HG03460 (cell line): ENCODE measurements at regions not wholly inside any gene's neighbourhood (a gene's known extent, or its start where the extent isn't known, plus 50 kb on each side); places are given as distances from the start of the nearest gene placed in this dataset.

Experiments used
- ATAC-seq: cut with Tn5 transposase; IDR thresholded peaks from one replicate; pipeline ENCODE4 v1.9.1; 2021; ENCODE audit not compliant: unreplicated experiment

DNA sequence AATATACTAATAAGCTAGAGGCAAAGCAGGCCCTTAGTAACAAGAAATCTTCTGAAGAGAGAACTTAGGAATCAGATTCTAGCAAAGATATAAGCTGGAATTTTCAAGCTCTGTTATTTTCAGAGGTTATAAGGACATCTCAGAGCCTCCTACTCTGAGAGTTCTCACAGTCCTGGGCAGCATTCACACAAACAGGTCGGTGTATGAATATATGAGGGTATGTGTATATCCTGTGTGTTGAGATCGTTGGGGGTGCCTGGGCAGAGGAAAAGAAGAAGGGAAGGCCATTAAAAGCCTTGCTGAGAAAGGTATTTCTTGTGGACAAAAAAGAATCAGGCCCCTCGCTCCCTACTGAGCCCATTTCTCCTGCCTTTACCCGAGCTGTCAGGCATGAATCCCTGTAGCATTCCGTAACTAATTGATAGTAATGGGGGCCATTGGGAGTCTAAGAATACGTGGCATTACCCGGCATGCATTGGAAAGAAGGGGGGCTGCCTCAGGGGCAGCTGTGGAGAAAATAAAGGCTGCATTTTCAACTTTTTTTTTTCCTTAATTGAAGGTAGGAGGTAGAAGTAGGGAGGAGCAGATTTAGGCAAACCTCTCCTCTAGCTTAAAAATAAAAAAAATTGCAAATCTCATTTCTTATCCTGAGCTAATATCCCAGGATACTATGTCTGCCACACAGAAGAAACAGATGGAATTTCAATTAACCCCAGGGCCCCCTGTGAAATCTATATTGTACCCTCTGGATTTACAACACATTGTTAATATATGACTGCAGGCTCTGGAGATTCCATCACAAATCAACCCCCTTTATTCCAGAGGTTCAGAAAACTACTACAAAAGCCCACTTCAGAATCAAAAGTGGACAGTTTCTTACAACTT, 103.8 kb downstream of the GTPBP8 start:
- no peak for ATAC-seq

- no peak for ATAC-seq
These were observed 105.6 kb downstream of the GTPBP8 start for GRCh38 chr3:113096188-113096892.

GRCh38 chr3:113097960-113098447, 107.2 kb downstream of the GTPBP8 start:
- ATAC-seq: no peak

- ATAC-seq: no peak
These were observed 109.3 kb downstream of the GTPBP8 start for GRCh38 chr3:113100063-113100462.

- no peak for ATAC-seq
These were observed 107.8 kb upstream of the BOC start for GRCh38 chr3:113103588-113103987.

GRCh38 chr3:113104357-113105092, 106.8 kb upstream of the BOC start:
- ATAC-seq: no peak

- no peak for ATAC-seq
These were observed 106.3 kb upstream of the BOC start for GRCh38 chr3:113105093-113105449.

- no peak for ATAC-seq
These were observed 105.2 kb upstream of the BOC start for GRCh38 chr3:113105966-113106660.

DNA sequence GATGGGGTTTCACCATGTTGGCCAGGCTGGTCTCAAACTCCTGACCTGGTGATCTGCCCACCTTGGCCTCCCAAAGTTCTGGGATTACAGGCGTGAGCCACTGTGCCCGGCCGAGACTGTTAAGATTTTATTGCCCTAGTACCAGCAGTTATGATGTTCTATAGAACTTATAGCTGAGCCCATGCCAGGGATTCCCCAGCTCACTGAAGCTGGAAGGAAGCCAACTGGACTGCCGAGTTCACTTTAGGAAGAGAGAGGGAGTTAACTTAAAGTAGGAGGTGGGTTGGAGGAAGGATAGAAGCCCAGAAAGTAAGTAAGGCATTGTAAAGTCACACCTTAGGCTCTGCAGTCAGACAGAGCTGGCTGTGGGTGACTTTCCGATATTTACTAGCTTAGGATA, 101.1 kb upstream of the BOC start:
- no peak for ATAC-seq

DNA sequence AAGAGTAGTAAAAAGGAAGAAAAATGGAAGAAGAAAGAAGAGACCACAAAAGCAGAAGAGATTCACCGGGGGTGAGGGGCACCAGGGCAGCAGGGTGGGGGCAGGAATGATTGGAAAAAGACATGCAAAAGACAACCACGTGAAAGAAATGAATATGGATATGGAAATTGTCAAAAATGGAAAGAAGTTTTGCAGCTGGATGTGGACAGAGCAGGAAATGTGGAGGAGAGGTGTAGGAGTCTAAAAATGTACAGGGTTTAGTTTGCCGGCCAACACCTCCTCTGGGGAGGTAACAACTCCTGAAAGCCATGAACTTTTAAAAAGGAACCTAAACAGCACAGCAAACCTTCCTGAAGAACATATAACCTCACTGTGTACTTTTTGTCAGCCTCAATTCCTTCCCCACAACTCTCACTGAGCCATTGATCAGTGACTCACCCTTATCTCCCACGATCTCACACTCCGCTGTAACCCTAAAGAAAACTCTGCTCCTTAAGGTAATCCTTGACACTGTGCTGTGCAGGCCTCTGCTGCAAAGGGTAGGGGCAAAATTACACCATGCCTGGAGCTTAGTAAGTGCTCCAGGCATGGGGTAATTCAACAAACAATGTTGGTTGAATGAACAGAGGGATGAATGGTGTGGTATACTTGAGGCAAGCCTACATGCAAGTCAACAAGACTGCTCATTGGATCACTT, 100.2 kb upstream of the BOC start:
- ATAC-seq: no peak

DNA sequence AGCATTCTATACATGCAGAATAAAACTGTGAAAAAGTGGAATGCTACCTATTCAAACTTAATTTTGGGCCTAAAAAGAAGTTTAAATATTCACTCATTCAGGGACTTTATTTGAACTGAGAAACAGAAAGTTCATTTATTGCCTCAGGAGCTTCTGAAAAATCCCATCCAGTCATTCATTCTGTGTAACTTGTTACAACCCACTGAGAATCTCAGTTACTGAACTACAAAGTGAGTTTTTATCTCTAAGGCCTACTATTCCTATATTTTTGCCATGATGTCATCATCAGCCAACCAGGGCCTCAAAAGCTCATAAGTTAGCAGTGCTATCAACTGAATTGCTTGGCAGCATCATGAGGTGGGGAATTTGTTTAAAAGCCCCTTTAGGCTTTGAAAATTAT, 98.0 kb upstream of the BOC start:
- ATAC-seq: no peak

DNA sequence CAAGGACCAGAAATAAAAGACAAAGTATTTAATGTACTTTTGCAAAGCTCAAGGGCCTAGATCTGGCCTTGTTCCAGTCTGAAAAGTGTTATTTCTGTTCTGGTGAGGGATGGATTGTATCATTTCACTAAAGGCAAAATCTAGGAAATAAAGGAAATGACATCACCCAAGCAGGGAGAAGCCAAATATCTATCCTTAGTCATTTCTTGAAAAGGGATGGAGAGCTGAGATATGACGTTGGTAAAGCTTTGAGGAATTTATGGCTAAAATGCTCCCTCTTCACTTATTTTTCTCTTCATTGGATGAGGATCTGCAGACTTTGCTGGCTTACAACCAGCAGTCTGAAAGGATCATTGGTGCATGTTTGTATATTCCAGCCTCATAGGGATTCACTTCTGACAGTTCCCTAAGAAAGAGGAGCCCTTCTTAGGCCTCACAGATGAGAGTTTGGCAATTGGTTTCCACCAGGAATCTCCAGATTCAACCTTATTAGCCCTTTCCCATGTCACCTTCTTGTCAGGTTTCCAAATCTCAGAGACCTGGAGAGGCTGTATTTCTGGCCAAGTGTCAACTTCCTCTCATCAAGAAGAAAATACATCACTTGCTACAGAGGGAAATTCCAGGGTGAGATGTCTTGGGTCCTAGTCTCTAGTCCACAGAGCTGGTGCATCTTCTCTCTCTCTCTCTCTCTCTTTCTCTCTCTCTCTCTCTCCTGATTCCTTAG, 93.7 kb upstream of the BOC start:
- ATAC-seq: no peak

DNA sequence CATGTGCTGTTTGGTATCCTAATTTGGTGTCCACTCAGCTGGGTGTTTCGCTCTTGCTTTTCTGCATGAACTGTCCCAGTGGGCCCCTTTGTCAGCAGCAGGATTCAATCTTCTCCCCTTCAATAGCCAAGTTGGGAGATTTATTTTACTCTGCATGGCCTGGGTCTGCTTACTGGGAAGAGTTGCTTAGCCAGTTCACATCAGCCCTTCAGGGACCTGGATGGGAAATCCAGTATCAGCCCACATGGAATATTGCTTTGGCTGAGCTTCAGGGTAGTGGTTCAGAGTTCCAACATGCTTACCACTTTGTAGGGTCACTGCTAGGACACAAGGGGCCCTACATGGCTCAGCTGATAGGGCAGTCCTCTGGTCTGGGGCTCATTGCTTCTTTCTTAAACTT, 93.0 kb upstream of the BOC start:
- no peak for ATAC-seq

GRCh38 chr3:113124256-113124830, 87.0 kb upstream of the BOC start:
- no peak for ATAC-seq

GRCh38 chr3:113125951-113126350, 85.4 kb upstream of the BOC start:
- no peak for ATAC-seq

DNA sequence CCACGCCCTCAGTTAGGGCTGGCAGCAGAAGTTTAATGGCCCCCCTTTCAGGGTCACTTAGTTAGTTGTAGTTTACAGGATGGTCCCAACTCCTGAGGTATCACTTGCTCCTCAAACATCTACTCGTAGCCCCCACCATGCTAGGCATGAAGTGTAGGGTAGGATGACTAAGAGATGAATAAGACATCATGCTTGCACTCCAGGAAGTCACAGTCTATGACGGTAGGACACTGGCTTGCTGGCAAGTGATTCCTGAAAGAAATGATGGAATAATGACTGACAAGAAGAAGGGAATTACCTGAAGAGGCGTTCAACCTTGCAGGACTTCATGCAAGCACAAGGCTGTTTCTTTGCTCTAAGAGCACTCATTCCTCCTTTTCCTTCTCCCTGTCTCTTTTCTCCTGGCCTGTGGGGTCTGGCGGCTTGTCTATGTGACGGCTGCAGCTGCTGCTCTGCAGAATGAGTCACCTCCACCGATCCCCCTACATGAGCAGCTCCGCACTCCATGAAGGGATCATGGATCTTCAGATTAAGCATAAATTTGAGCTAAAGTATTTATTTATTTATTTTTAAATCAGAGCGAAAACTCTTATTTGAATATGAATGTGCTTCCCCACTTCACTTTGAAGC, 82.9 kb upstream of the BOC start:
- no peak for ATAC-seq

GRCh38 chr3:113129168-113129567, 82.2 kb upstream of the BOC start:
- ATAC-seq: no peak

DNA sequence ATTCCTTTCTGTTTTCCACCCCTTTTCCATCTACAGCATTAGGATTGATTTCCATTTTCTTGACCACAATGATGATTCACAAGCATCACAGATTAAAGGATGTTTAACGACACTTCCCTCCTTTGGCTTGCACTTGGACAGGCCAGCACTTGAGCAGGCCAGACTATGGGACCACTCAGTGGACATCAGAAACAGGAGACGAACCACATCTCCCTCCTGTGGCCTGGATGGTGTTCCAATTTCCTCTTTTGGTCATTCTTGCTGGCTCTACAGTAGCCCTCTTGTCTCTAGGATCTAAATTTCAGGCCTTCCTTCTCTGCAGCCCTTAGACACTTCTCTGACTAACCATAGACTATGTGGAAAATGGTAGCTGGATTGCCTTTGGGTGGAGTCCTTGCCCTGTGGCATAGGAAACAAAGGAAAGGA, 78.8 kb upstream of the BOC start:
- ATAC-seq: no peak

DNA sequence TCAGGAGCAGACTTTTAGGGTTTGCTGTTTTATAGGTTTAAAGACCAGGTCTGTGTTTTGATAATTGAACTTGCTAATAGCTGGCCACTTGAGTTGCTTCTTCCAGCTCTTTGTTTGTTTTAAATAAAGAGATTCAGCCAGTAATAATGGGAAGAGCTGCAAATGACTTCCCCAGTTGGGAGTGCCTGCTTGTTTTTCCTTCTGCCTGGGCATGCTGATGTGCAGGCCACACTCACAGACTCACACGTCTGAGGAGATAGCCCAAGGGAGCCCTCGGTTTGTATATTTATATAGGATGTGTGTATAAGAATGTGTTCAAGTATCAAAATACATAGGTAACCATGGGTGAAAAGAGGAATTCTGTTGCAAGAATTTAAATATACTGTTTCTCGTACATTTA, 78.2 kb upstream of the BOC start:
- no peak for ATAC-seq
